SK-N-SH treated with all-trans-retinoic acid at 6 μM for 48 hours (cell line): ENCODE measurements at regions not wholly inside any gene's neighbourhood (a gene's known extent, or its start where the extent isn't known, plus 50 kb on each side); places are given as distances from the start of the nearest gene placed in this dataset.

Experiments
- ATAC-seq: fragments of 200-7000 bp; cut with Tn5 transposase; 3 replicates; pipeline ENCODE4 v1.9.1; 2020; ENCODE audit warnings: mild to moderate bottlenecking, moderate library complexity
- ARNTL ChIP-seq: fragments of 450-650 bp; formaldehyde crosslinking; IDR thresholded peaks from 2 replicates; pipeline ENCODE4 v1.5.0; 2020; ENCODE audit warnings: low read depth, mild to moderate bottlenecking, moderate library complexity, borderline replicate concordance
- BACH2 ChIP-seq: fragments of 250-450 bp; sonication (Bioruptor Pico); IDR thresholded peaks from 2 replicates; pipeline ENCODE4 v1.9.0; 2021; ENCODE audit warnings: mild to moderate bottlenecking, borderline replicate concordance
- CREB5 ChIP-seq: fragments of 250-450 bp; sonication (Bioruptor Pico); IDR thresholded peaks from 2 replicates; pipeline ENCODE4 v1.5.1; 2020; ENCODE audit warnings: low read depth, mild to moderate bottlenecking, moderate library complexity
- CSDC2 ChIP-seq: fragments of 250-450 bp; sonication (Bioruptor Pico); IDR thresholded peaks from 2 replicates; pipeline ENCODE4 v1.5.0; 2020; ENCODE audit warnings: mild to moderate bottlenecking, moderate library complexity
- CSRNP3 ChIP-seq: fragments of 250-450 bp; sonication (Bioruptor Pico); IDR thresholded peaks from 2 replicates; pipeline ENCODE4 v1.5.1; 2021; ENCODE audit warnings: mild to moderate bottlenecking, moderate library complexity
- GLIS3 ChIP-seq: fragments of 250-450 bp; sonication (Bioruptor Pico); IDR thresholded peaks from 2 replicates; pipeline ENCODE4 v1.5.0; 2020; ENCODE audit warnings: mild to moderate bottlenecking, moderate library complexity
- ISL1 ChIP-seq: fragments of 250-450 bp; sonication (Bioruptor Pico); IDR thresholded peaks from 2 replicates; pipeline ENCODE4 v2.1.2; 2022; ENCODE audit warnings: mild to moderate bottlenecking, moderate library complexity
- OSR1 ChIP-seq: fragments of 250-450 bp; sonication (Bioruptor Pico); IDR thresholded peaks from 2 replicates; pipeline ENCODE4 v1.8.0; 2022; ENCODE audit warnings: moderate library complexity, mild to moderate bottlenecking, inconsistent platforms
- PATZ1 ChIP-seq: fragments of 250-450 bp; sonication (Bioruptor Pico); IDR thresholded peaks from 2 replicates; pipeline ENCODE4 v1.8.0; 2020; ENCODE audit warnings: mild to moderate bottlenecking, moderate library complexity, borderline replicate concordance
- POU6F1 ChIP-seq: fragments of 250-450 bp; sonication (Bioruptor Pico); IDR thresholded peaks from 2 replicates; pipeline ENCODE4 v1.8.0; 2021; ENCODE audit warnings: low read depth, mild to moderate bottlenecking, moderate library complexity, borderline replicate concordance
- PPARA ChIP-seq: fragments of 250-450 bp; sonication (Bioruptor Pico); IDR thresholded peaks from 2 replicates; pipeline ENCODE4 v1.5.0; 2020; ENCODE audit warnings: mild to moderate bottlenecking, borderline replicate concordance
- RARB ChIP-seq: fragments of 250-450 bp; sonication (Bioruptor Pico); IDR thresholded peaks from 2 replicates; pipeline ENCODE4 v1.8.0; 2021; ENCODE audit warnings: mild to moderate bottlenecking, moderate library complexity
- SNAI2 ChIP-seq: fragments of 250-450 bp; sonication (Bioruptor Pico); IDR thresholded peaks from 2 replicates; pipeline ENCODE4 v1.5.0; 2020; ENCODE audit warnings: mild to moderate bottlenecking, moderate library complexity
- TCF4 ChIP-seq: fragments of 250-450 bp; sonication (Bioruptor Pico); IDR thresholded peaks from 2 replicates; pipeline ENCODE4 v1.8.0; 2021; ENCODE audit warnings: mild to moderate bottlenecking, moderate library complexity, borderline replicate concordance
- TOX ChIP-seq: fragments of 250-450 bp; sonication (Bioruptor Pico); IDR thresholded peaks from 2 replicates; pipeline ENCODE4 v1.8.0; 2021; ENCODE audit warnings: mild to moderate bottlenecking, moderate library complexity, borderline replicate concordance
- ZFP3 ChIP-seq: fragments of 250-450 bp; sonication (Bioruptor Pico); IDR thresholded peaks from 2 replicates; pipeline ENCODE4 v1.5.0; 2020; ENCODE audit warnings: mild to moderate bottlenecking, moderate library complexity
- ZFP30 ChIP-seq: fragments of 450-650 bp; formaldehyde crosslinking; IDR thresholded peaks from 2 replicates; pipeline ENCODE4 v1.5.0; 2022; ENCODE audit warnings: mild to moderate bottlenecking, moderate library complexity
- ZNF565 ChIP-seq: fragments of 450-650 bp; formaldehyde crosslinking; conservative IDR thresholded peaks from 2 replicates; pipeline ENCODE4 v1.5.0; 2020; ENCODE audit warnings: low read depth, mild to moderate bottlenecking, moderate library complexity
- ZNF70 ChIP-seq: fragments of 450-650 bp; formaldehyde crosslinking; IDR thresholded peaks from 2 replicates; pipeline ENCODE4 v1.5.0; 2020; ENCODE audit warnings: mild to moderate bottlenecking, moderate library complexity
- ZNF8 ChIP-seq: fragments of 450-650 bp; formaldehyde crosslinking; IDR thresholded peaks from 2 replicates; pipeline ENCODE4 v1.5.0; 2020; ENCODE audit warnings: mild to moderate bottlenecking, moderate library complexity

- TF ChIP-seq CREB5 (CRISPR knock-in tag) = no peak
- no peak for TF ChIP-seq ZFP3 (CRISPR knock-in tag)
- TF ChIP-seq RARB = no peak
- no peak for TF ChIP-seq TOX (CRISPR knock-in tag)
Observed at GRCh38 chr2:12231288-12231687, 484.9 kb downstream of the LPIN1 start (continued).

- TF ChIP-seq CREB5 (CRISPR knock-in tag) (no peak), OSR1 (CRISPR knock-in tag) (no peak), ZFP30 (CRISPR knock-in tag) (no peak), BACH2 (CRISPR knock-in tag) (no peak), ZNF565 (no peak), ZNF8 (CRISPR knock-in tag) (no peak), ZNF70 (no peak), SNAI2 (no peak)
- no peak for ATAC-seq
Observed at GRCh38 chr2:12232876-12233275, 483.9 kb upstream of the TRIB2 start.

GRCh38 chr2:12236136-12236844, 480.4 kb upstream of the TRIB2 start:
- peak; percentile 69 for ATAC-seq

GRCh38 chr2:12240206-12240605, 476.5 kb upstream of the TRIB2 start:
- no peak for ATAC-seq
- no peak for TF ChIP-seq TOX (CRISPR knock-in tag)
- no peak for TF ChIP-seq OSR1 (CRISPR knock-in tag)
- TF ChIP-seq ZFP3 (CRISPR knock-in tag) = no peak
- no peak for TF ChIP-seq POU6F1
- TF ChIP-seq TCF4 = no peak
- no peak for TF ChIP-seq GLIS3 (CRISPR knock-in tag)
- no peak for TF ChIP-seq ZFP30 (CRISPR knock-in tag)
- no peak for TF ChIP-seq ZNF70
- no peak for TF ChIP-seq CSRNP3
- TF ChIP-seq ARNTL (CRISPR knock-in tag) = no peak
- no peak for TF ChIP-seq ZNF565

More at GRCh38 chr2:12236136-12236844, 480.4 kb upstream of the TRIB2 start:
- TF ChIP-seq ZFP3 (CRISPR knock-in tag) = 0 out of 2 replicates have a peak, but pooled peaks have one; percentile 32
- TF ChIP-seq ARNTL (CRISPR knock-in tag) = no peak
- TF ChIP-seq OSR1 (CRISPR knock-in tag) = no peak
- TF ChIP-seq CSDC2 (CRISPR knock-in tag) = no peak
- no peak for TF ChIP-seq RARB
- TF ChIP-seq ISL1 = peak; percentile 88
- peak; percentile 50; the same call in 1 of the 2 replicates for TF ChIP-seq CREB5 (CRISPR knock-in tag)
- no peak for TF ChIP-seq PPARA (CRISPR knock-in tag)
- peak; percentile 14; the same call in 1 of the 2 replicates for TF ChIP-seq ZFP30 (CRISPR knock-in tag)
- TF ChIP-seq PATZ1 = peak; percentile 36; the same call in 1 of the 2 replicates
